Glutamatergic neuron (in vitro differentiated cells): ENCODE measurements at regions not wholly inside any gene's neighbourhood (a gene's known extent, or its start where the extent isn't known, plus 50 kb on each side); places are given as distances from the start of the nearest gene placed in this dataset.

Source experiments
- DNase-seq: peaks from one replicate; pipeline ENCODE4 v3.0.0; 2022
- H3K27ac Mint-ChIP-seq: one replicate; pipeline ENCODE4 v1.8.0; 2020; ENCODE audit warnings: mild to moderate bottlenecking, mixed read lengths, inconsistent platforms; ENCODE audit not compliant: unreplicated experiment
- H3K27me3 Mint-ChIP-seq: one replicate; pipeline ENCODE4 v1.8.0; 2020; ENCODE audit warnings: mild to moderate bottlenecking, moderate library complexity, mixed read lengths, inconsistent platforms; ENCODE audit not compliant: unreplicated experiment
- H3K36me3 Mint-ChIP-seq: one replicate; pipeline ENCODE4 v1.8.0; 2020; ENCODE audit warnings: mild to moderate bottlenecking, mixed read lengths, inconsistent platforms; ENCODE audit not compliant: unreplicated experiment
- H3K4me1 Mint-ChIP-seq: one replicate; pipeline ENCODE4 v1.8.0; 2020; ENCODE audit warnings: mild to moderate bottlenecking, low read depth, mixed read lengths, inconsistent platforms; ENCODE audit not compliant: unreplicated experiment
- H3K4me3 Mint-ChIP-seq: one replicate; pipeline ENCODE4 v1.8.0; 2020; ENCODE audit warnings: mild to moderate bottlenecking, mixed read lengths, inconsistent platforms; ENCODE audit not compliant: unreplicated experiment
- H3K9me3 Mint-ChIP-seq: one replicate; pipeline ENCODE4 v1.8.0; 2020; ENCODE audit warnings: mild to moderate bottlenecking, moderate library complexity, mixed read lengths, inconsistent platforms; ENCODE audit not compliant: unreplicated experiment
- TF ChIP-seq, protein P1 (sequence below): fragments of 200-600 bp; sonication (generic); IDR thresholded peaks from one replicate; pipeline ENCODE4 v1.5.0; 2021; ENCODE audit not compliant: partially characterized antibody, unreplicated experiment

DNA sequence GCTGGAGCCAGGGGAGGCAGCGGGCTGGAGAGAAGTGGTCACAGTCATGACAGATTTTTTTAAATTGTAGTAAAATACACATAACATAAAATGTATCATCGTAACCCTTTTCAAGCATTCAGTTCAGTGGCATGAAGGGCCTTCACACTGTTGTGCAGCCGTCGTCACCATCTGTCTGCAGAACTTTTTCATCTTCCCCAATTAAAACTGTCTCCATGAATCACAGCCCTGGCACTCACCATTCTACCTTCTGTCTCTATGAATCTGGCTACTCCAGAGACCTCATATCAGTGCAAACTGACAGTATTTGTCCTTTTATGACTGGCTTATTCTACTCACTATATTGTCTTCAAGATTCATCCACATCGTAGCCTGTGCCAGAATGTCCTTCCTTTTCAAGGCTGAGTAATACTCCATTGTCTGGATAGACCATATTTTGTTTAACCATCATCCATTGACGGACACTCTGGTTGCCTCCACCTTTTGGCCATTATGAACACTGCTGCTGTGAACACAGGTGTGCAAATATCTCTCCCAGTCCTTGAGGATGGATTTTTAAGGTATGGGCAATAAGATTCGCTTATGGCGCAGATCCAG lies 91.5 kb upstream of the NCOR2 start:
- Mint-ChIP-seq H3K27ac (no peak overlapping the region), H3K27me3 (peaks cover 17% of the 10 kb centered on the region), H3K36me3 (no peaks in the 10 kb centered on the region), H3K4me1 (peaks cover 34% of the 10 kb centered on the region), H3K4me3 (no peak overlapping the region), H3K9me3 (peaks cover 27% of the 10 kb centered on the region)
- DNase-seq = no peak
- TF ChIP-seq, protein P1, sequence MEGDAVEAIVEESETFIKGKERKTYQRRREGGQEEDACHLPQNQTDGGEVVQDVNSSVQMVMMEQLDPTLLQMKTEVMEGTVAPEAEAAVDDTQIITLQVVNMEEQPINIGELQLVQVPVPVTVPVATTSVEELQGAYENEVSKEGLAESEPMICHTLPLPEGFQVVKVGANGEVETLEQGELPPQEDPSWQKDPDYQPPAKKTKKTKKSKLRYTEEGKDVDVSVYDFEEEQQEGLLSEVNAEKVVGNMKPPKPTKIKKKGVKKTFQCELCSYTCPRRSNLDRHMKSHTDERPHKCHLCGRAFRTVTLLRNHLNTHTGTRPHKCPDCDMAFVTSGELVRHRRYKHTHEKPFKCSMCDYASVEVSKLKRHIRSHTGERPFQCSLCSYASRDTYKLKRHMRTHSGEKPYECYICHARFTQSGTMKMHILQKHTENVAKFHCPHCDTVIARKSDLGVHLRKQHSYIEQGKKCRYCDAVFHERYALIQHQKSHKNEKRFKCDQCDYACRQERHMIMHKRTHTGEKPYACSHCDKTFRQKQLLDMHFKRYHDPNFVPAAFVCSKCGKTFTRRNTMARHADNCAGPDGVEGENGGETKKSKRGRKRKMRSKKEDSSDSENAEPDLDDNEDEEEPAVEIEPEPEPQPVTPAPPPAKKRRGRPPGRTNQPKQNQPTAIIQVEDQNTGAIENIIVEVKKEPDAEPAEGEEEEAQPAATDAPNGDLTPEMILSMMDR = no peak

- H3K27ac Mint-ChIP-seq = no peak overlapping the region
- H3K36me3 Mint-ChIP-seq = no peaks in the 10 kb centered on the region
- peaks cover 37% of the 10 kb centered on the region for H3K4me1 Mint-ChIP-seq
- H3K27me3 Mint-ChIP-seq = peaks cover 19% of the 10 kb centered on the region
- DNase-seq = no peak
- peaks cover 31% of the 10 kb centered on the region for H3K9me3 Mint-ChIP-seq
- H3K4me3 Mint-ChIP-seq = no peak overlapping the region
- TF ChIP-seq, protein P1 = no peak
These were observed 90.9 kb upstream of the NCOR2 start for GRCh38 chr12:124658302-124658701.

GRCh38 chr12:124656947-124657434 lies 89.6 kb upstream of the NCOR2 start:
- H3K4me3 Mint-ChIP-seq = no peak overlapping the region
- no peak overlapping the region for H3K27ac Mint-ChIP-seq
- peaks cover 20% of the 10 kb centered on the region for H3K27me3 Mint-ChIP-seq
- peaks cover 31% of the 10 kb centered on the region for H3K9me3 Mint-ChIP-seq
- no peaks in the 10 kb centered on the region for H3K36me3 Mint-ChIP-seq
- TF ChIP-seq, protein P1 = no peak
- no peak for DNase-seq
- H3K4me1 Mint-ChIP-seq = peaks cover 38% of the 10 kb centered on the region

- Mint-ChIP-seq H3K27ac (peak overlapping the region; percentile 93), H3K4me3 (peak overlapping the region; percentile 67), H3K27me3 (peaks cover 25% of the 10 kb centered on the region), H3K36me3 (no peaks in the 10 kb centered on the region), H3K9me3 (peaks cover 29% of the 10 kb centered on the region), H3K4me1 (peaks cover 37% of the 10 kb centered on the region)
- TF ChIP-seq, protein P1 = no peak
- peak; percentile 87 for DNase-seq
These were observed 88.5 kb upstream of the NCOR2 start for GRCh38 chr12:124655698-124656516.
